ENCODE measurements at regions not wholly inside any gene's neighbourhood (a gene's known extent, or its start where the extent isn't known, plus 50 kb on each side); places are given as distances from the start of the nearest gene placed in this dataset.
"Not testable (repeated sequence)": the region's sequence is repeated elsewhere in the genome, so short reads cannot be mapped to it uniquely, and the experiment has no call there.

DNA sequence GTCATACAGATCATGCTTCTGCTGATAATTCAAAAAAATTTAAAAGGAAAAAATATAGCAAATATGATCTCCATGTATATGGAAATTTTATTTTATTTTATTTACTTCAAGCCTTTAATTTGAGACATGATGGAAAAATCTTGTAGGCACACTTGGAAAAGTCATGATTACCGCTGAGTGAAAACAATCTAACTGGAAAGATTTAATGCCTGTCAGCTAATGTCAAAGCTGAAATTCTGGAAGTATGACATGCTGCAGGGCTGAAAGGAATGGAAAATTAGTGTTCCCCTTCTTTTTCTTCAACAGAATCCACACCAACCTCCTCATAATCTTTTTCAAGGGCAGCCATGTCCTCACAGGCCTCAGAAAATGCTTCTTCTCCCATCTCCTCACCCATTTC is 58.2 kb downstream of the RPRM start:
- DNase-seq = no peak

DNA sequence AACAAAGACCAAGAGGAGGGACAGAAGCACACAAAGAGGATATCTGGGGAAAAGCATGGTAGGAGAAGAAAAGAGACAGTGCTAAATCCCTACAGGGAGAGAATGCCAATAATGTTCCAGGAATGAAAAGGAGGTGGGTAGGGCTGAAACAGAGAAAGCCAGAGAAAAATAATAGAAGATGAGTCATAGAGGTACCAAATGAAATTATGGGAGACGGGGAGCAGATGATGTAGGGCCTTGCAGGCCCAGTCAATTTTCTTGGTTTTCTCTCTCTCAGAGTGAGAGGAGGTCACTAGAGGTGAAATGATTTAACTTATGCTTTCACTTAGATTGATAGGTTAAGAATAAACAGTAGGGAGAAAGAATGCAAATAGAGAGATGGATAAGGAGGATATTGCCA is 61.5 kb downstream of the RPRM start:
- DNase-seq = no peak

DNA sequence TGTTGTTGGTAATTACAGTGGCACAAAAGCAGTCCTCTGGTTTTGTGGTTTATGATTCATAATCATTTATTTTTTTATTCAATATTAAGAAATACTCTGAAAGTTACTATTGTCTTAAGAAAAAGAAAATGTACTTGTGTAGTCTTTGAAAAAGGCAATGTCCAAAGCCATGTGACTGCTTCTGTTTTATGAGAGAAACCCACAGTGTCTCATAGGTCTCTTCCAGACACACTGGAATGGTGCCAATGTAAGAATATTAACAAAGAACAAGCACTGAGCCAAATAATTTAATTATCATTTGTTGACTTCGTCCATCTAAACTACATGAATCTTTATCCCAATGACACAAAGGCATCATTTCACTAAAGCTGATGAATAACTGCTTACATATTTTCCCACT is 62.5 kb downstream of the RPRM start:
- no peak for DNase-seq

DNA sequence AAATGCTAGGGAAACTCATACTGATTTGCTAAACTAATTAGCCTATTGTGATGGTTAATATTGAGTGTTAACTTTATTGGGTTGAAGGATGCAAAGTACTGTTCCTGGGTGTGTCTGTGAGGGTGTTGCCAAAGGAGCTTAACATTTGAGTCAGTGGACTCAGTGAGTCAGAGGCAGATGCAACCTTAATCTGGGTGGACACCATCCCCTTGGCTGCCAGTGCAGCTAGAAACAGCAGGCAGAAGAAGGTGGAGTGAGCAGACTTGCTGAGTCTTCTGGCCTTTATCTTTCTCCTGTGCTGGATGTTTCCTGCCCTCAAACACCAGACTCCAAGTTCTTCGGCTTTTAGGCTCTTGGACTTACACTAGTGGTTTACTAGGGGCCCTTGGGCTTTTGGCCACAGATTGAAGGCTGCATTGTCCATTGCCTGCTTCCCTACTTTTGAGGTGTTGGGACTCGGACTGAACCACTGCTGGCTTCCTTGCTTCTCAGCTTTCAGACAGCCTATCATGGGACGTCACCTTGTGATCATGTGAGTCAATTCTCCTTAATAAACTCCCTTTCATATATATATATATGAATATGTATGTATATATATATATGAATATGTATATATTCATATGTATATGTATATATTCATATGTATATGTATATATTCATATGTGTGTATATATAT is 69.7 kb downstream of the RPRM start:
- no peak for DNase-seq

DNA sequence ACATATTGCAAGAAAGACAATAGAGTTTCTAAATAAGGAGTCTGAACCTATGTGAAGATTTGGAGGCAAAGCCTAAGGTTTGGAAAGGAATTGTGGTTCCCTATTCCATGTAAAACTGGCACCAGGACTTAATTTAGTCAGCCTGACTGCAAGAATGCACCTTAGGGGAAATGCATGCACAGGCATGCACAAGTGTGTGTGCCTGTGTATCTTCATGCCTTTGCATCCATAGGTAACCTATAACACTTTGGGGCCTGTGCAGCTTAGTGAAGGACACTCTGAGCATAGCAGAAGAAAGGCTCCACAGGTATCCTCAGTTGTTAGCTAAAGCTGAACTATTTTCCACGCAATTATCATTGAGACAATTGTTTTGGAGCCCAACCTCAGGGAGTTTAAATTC is 73.4 kb downstream of the RPRM start:
- DNase-seq = no peak

DNA sequence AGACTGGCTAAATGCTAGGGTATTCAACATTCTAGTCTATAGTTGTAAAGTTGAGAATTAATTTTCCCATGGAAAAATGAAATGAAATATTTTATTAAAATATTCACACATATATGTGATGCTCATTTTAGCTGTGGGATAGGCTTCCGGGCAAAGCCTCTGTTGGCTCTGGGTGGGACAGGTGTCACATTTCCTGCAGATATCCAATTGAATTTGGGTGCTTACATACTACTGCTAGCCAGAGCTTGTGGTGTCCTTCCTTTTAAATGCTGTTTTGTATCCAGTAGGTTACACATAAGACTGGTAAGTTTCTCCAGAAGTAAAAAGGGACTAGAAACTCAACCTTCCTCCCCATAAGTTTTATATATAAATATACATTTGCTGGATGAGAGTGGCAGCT is 73.8 kb downstream of the RPRM start:
- DNase-seq = no peak

DNA sequence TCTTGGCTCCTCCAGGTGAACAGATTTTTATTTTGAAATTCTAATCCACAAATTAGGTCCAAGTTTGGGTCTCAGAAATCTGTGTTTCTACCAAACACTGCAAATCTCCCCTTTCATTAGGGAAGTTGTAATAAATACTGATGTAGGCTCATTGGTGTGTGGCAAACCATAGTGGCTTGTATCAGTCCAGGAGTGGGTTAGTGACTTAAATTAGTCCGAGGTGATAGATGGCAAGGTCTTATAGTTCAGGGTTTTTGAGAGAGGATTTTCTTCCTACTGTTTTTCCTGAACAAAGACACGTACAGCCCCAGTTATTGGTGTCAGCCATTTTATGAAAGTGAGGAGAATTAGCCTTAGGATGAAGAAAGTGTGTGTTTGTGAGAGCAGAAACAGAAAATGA is 74.6 kb downstream of the RPRM start:
- no peak for DNase-seq

DNA sequence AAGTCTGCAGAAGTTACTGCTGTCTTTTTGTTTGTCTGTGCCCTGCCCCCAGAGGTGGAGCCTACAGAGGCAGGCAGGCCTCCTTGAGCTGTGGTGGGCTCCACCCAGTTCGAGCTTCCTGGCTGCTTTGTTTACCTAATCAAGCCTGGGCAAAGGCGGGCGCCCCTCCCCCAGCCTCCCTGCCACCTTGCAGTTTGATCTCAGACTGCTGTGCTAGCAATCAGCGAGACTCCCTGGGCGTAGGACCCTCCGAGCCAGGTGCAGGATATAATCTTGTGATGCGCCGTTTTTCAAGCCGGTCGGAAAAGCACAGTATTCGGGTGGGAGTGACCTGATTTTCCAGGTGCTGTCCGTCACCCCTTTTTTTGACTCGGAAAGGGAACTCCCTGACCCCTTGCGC is 75.2 kb downstream of the RPRM start:
- DNase-seq = not testable (repeated sequence)

DNA sequence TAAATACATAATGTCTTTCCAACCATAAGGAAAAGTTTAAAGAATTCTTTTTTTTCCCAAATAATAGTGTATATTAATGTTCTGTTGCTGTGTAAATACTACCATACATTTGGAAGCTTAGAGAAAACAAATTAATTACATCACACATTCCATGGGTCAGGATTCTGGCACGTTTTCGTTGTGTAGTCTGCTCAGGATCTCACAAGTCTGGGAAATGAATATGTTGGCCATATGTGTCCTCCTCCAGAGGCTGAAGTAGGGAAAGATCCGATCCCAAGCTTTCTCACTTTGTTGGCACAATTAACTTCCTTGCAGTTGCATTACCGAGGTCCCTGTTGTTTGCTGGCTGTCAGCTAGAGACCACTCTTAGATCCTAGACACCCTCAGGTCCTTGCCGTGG is 83.9 kb downstream of the RPRM start:
- no peak for DNase-seq

DNA sequence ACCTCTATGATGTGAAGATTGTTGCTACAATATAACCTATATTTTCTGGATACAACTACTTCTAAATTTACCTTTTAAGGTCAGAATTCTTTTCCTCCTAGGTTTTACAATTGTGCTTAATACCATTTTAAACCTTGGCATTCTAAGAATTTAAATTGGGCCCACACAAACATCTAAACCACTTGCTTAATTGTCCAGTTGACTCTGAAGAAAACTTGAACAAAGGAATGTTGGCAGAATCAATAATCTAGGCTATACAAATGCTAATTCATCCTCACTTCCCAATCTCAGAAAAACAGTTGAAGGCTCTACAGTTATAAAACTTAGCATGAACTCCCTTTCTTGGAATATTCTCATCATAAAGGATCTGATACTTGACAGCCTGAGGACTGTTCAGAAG is 84.3 kb downstream of the RPRM start:
- DNase-seq = no peak

DNA sequence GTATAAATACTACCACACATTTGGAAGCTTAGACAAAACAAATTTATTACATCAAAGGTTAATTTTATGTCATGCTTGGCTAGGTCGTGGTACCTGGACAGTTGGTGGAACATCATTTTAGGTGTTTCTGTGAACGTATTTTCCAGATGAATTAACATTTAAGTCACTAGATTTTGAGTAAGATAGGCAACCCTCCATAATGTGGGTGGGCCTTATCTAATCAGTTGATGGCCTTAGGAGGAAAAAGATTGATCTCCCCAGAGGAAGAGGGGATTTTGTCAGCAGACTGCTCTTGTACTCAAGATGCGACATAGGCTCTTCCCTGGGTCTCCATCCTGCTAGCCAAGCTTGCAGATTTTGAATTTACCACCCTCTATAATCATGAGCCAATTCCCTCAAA is 85.0 kb downstream of the RPRM start:
- no peak for DNase-seq

DNA sequence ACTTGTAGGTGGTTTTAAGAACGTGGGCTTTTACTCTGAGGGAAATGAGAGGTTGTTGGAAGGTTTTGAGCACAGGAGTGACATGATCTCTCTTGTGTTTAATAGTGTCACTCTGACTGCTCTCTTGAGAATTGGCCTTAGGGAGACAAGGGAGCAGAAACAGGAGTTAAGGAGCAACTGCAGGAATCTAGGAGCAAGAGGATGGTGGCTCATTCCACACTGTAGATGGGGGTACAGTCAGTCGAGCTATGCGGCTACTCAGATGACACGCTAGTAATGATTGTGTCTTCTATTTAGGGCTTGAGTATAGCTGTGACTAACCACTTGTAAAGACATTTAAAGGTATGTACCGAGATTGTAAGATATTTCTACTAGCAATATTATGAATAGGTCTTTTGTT is 87.4 kb downstream of the RPRM start:
- no peak for DNase-seq

DNA sequence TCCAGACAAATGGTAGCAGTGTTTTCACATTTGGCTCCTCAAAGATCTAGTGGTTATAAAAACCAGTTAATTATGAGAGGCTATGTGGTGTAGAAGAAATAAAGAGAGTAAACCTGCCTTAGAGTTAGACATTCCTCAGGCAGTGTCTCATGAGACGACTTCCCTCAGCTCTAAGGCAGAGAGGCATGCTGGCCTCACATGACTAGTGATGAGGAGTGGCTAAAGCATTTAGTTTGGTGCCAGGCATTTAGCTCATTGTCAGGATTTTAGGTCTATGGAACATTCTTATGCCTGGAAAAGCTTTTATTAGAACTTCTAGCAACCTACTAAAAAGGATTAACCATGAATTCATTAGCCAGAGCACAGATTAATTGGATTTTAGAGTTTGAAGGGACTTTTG is 90.3 kb downstream of the RPRM start:
- no peak for DNase-seq

DNA sequence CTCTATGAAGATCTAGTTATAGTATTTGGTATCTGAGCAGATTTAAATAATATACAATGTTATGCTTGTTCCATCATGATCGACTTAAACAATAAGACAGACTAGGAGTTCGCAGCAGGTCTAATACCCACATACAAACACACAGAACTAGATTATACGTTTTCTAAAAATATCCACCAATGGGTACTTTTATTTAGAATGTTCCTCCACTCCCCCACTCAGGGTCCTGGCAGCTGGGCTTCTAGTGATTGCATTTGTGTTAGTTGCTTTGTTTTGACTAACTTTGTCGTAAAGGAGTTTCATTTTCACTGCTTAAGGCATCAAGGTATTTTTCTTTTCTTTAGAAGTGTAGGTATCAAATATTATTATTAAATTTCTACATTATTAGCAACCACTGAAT is 91.4 kb downstream of the RPRM start:
- no peak for DNase-seq

DNA sequence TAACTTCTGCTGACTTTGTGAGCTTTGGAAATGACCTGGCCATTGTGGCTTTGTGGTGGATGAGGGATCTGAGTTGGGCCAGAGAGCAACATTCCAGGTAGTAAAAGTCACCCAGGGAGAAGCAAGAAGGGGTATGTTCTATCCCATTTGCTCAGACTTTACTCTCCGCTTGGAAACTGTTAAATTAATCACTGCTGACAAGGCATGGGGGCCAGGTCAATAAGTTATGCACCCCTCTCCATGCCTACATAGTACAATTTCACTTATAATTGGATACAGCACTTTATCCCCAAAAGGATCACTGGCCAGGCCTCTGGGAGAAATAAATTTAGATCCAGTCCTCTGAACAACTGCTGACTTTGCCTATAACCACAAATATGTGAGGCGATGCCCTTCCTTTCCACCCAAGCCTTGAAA is 92.1 kb downstream of the RPRM start:
- no peak for DNase-seq

DNA sequence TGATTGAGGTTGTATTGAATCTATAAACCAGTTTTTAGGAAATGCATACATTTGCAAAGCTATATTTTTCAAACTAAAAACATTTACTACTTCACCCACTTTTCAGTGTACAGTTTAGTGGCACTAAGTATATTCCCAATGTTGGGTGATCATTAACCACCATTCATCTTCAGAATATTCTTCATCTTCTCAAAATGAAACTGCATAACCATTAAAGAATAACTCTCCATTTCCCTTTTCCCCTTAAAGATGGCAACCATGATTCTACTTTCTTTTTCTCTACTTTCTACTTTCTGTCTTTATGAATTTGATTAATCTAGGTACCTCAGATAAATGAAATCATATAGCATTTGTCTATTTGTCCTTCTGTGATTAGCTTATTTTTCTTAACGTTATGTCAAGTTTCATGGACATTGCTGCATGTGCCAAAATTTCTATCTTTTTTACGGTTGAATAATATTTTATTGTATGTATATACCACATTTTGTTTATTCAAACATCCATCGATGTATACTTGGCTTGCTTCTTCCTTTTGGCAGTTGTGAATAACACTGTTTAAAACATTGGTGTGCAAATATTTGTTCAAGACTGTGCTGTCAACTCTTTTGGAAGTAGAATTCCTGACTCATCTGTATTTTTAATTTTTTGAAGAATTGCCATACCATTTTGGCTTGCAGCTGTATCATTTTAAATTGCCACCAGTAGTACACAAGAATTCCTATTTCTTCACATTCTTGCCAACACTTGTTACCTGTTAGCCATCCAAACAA is 104.9 kb downstream of the RPRM start:
- no peak for DNase-seq

DNA sequence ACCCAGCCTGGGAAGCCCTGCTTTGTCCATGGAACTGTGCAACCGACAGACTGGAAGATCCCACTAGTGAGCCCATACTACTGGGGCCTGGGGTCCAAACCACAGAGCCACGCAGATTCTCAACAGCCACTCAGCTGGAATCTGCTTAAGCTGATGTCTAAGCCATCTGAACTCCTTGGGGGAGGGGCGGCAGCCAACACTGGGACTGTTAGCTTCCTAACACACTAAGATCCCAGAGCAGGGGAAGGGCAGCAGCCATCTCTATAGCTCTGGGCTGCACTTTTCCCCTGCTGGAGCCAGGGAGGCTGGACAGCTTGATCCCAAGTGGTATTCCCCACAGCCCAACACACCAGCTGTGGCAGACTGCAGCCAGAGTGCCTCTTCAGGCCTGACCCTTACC is 118.3 kb downstream of the RPRM start:
- no peak for DNase-seq

DNA sequence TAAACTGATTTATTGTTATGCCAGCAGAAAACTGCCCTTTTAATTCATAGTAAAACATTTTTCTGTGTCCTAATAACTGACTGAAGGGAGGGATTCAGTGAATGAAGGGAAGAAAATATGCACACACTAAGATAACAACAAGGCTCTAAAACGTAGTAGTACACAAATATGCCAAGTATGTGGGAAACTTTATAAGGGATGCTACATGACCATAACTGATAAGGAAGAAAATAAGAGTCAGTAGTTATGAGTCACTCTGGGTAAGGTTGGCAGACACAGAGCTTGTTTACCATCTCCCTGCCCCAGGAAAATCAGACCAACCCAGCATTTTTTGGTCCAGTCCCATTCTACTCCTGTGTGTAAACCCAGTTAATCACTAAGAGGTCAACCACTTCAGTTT is 124.2 kb downstream of the RPRM start:
- no peak for DNase-seq

DNA sequence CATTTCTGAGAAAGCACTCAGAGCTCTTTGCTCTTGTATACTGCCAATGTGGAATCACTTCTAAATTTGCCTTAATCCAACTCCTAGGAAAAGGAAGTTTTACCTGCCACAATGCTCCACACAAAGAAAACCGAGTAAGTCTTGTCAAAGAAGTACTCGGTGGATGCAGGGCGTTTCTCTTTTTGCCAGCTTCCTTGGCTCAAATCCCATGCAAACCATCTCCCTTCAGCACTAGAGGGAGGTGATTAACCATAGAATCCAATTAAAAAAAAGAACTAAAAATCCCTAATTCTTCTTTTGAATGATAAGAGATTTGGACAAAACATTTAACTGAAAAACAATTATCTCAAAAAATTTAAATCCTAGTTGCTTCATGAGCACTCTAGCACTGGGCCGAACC is 129.0 kb downstream of the RPRM start:
- no peak for DNase-seq

DNA sequence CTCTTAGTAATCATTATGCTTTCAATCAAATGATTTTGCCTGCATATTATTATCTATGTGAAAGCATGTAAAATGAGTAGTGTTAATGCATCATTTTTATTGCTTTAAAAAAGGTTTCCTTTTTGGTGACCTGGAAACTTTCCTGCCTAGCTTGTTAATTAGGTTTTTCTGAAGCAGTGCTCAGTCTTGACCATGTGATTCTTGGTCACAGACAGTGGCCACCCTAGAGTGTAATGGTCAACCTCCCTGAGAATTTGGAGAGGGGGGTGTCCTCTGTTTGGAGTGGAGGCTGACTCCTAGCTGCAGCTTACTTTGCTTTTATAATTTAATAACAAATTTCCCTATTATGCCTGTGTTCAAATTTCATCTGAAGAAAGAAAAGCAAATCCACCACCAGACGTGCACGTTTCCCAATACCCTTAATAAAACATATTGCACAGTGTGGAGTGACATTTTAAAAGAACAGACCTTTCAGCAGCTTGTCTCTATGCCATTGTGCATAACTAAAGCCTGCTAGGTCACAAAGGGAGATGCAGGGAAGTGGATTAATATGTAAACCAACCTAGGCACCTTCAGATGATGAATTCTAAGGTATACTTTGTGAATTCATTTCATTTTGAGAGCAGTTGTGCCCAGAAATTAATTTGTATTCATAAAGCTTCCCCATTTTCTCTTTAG is 130.6 kb downstream of the RPRM start:
- DNase-seq = no peak

DNA sequence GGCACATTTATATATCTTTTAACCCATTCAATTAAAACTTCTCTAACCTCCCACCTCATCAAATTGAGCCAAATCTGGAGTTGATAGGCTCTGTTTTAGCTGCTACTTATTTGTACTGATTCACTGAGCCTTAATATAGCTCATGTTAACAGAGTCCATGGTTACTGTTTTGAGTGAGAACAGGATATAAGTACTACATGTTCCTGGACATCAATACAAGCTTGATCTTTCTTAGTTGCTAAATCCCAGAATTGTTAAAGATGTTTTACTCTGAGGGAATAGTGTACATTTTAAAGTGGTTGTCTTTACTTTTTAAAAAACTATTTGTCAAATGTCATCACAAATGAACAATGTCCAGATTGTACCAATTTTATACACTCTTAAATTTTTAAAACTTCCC is 157.7 kb downstream of the RPRM start:
- no peak for DNase-seq

DNA sequence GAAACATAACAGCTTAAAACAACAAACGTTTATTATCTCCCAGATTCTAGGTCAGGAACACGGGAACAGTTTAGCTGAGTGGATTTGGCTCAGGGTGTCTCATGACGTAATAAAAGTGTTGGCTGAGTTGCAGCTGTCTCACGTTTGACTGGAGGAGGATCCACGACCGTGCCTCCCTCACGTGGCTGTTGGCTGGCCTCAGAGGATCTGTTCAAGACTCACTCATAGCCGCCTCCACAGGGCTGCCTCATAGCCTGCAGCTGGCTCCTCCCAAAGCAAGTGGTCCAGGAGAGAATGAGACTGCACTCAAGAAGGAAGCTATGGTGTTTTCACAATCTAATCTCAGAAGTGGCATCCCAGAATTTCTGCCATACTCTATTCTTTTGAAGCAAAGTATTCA is 167.1 kb downstream of the RPRM start:
- no peak for DNase-seq

DNA sequence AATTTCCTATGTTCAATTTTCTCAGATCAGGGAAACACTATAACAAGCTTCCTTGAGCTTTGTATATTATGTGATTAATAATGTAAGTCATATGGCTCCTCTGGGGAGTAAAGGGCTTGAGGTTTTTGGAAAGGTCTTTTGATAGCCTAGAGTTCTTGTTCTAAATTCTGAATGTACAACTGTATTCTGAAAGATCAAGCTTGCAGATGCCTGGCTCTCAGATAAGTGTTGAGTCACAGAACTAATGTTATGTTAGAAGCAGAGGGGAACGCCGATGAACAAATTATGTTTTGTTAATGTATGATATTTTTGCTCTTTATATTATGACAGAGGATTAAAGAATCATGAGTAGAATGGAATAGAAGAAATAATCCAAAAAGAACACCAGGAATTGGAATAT is 170.1 kb downstream of the RPRM start:
- DNase-seq = no peak

DNA sequence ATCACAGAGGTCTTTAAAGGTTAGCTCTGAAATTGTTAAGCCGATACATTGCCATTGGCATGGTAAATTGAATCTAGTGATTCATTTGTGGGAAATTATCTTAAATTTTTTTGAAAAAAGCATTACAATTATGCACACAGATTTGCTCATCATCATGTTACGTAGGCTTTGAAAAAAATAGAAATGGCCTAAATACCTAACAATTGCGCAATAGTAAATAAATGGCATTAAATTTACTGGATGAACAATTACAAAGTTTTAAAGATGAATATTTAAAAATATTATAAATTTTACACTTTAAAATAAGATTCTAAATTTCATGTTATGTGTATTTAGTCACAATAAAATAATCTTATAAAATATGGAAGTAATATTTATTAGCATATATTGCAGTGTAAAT is 171.3 kb downstream of the RPRM start:
- no peak for DNase-seq
